HG03520 (cell line): ENCODE measurements at regions not wholly inside any gene's neighbourhood (a gene's known extent, or its start where the extent isn't known, plus 50 kb on each side); places are given as distances from the start of the nearest gene placed in this dataset.

ENCODE experiments used
- ATAC-seq: cut with Tn5 transposase; IDR thresholded peaks from one replicate; pipeline ENCODE4 v1.9.1; 2021; ENCODE audit warnings: mild to moderate bottlenecking, moderate library complexity; ENCODE audit not compliant: unreplicated experiment

DNA sequence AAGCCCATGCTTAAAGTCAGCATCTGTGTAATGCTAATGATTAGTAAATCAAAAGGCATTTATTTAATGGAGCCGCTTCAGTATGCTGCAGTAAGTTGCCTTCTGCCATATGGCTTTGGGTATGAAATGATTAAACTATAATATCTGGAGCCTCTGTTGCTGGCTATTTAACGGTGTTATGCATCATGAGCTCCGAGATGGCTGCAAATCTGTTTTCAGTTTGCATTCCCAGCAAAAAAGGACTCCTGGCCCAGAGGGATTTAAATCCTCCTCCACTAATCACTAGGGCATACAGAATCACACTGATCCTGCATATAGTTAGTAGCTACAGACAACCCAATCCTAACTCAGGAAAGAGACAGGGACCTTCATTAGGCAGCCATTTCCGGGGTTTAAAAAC lies 171.5 kb upstream of the EEA1 start:
- no peak for ATAC-seq

DNA sequence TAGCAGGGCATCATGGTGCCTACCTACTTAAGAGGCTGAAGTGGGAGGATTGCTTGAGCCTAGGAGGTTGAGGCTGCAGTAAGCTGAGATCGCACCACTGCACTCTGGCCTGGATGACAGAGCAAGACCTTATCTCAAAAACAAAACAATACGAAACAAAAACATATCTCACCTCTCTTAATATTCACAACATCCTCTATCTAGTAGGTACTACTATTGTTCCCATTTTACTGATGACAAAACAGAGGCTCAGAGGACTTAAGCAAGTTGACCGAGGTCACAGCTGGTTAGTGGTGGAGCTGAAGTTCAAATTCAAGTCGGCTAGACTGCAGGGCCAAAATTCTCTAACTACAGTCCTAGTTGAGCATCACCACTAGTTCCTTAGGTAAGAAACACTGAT lies 172.3 kb upstream of the EEA1 start:
- no peak for ATAC-seq

- no peak for ATAC-seq
These were observed 173.2 kb upstream of the EEA1 start for GRCh38 chr12:93102312-93102711.

GRCh38 chr12:93102744-93103143 lies 173.6 kb upstream of the EEA1 start:
- no peak for ATAC-seq

DNA sequence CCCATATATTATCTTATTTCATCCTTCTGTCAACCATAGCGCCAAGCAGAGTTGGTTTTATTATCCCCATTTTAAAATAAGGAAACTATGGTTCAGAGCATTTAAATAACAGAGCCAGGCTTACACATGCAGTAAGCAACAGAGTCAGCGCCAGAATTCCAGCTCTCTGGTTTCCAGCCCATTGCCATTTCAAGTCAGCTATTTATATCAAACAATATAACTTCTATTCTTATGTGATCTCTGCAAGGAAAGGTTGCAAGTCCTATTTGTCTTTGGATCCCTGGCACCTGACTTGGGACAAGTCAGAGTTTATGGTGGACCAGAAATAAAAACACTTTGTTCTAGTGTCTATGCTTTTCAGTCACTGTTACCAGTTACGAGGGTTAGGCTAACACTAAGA lies 174.1 kb upstream of the EEA1 start:
- ATAC-seq: no peak

DNA sequence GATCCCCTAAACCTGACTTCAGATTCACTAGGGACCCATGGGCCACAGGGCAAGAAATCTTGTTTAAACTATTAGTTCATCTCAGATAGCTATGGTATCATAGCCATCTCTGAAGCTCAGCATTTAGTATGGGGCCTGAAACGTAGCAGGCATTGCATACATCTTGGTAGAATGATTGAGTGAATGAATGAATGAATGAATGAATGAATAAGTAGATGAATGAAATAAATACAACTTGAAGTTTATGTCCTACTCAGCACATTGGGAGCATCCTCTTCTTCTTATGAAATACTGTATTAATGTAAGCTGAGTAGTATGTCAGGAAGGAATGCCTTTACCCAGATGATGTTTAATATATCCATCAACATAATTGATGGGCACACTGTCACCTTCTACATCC lies 175.4 kb upstream of the EEA1 start:
- ATAC-seq: no peak

GRCh38 chr12:93106910-93107309 lies 177.8 kb upstream of the EEA1 start:
- no peak for ATAC-seq

DNA sequence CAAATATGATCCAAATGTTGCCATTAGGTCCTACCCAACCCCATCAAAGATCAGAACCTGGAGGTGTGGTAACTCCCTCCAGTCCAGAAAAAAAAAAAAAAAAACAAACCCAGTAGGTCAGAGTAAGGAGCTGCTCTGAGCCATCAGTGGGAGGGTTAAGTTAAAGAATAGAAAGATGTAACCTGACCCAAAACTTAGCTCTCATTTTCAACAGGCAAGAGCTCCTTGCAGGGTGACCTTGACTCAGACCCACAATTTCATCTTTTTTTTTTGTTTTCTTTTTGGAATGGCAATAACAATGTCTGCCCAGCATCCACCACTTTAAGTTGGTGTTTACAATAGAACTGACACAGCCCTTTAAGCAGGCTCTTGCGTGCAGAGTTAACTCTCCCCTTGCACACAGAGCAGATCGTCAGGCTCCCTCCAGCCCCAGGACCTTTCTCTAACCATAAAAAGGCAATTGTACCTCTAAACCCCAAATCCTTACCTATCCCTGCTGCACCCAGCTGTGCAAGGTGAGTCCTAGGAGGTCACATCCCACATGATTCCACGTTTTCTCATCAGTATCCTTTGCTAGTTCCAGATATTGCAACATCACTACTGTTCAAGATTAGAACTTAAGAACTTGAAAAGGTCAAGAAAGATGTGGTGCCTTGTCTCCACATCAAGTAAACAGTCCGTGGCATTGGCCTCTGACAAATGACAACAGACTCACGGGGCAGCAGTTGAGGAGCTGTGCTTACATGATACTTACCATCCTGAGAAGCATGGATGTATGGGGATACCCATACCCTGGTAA lies 178.6 kb upstream of the EEA1 start:
- no peak for ATAC-seq

DNA sequence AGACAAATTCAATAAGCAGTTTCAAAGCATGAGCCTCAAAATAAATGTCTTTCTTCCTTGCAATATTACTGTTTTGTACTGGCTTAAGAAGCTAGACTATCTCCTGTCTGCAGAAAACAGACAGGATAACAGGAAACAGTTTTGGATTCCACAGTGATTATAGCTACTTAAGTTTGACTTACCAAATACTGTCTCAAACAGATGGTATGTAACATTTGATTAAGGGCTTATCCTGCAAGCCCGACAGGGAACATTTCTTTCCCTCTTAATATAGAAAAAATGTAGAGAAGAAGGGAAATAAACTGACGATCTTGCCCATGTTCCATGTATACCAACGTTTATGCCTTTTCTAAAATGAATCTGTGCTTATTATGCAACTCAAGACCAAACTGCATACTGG lies 179.9 kb upstream of the EEA1 start:
- no peak for ATAC-seq

DNA sequence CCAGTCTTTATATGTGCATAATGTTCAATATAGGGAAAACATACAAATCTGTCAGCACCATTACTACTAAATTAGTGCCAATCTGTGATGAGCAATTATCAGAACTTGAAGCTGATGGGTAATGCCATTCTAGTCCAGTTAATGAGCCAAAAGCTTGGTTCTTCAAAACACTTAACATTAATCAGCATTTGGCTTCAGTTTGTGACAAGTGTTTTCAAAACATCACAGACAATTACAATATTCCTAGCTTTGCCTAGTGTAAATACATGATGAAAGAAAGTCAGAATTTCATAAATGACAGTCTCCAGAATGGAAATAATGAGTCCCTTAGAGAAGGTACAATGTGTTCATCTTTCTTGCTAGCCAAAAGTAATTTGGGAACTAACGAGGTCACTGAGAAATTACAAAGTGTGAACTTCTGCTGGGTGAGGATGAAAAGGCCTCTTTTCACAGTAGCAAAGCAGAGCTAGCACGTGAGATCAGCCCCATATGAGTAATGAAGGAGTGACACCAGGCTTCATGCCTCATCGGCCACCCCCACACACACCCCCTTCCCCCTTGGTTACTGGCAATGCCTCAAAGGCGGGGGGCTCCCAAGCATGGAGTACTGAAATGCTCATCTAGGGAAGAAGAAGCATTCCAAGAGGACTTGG lies 180.6 kb upstream of the EEA1 start:
- no peak for ATAC-seq

DNA sequence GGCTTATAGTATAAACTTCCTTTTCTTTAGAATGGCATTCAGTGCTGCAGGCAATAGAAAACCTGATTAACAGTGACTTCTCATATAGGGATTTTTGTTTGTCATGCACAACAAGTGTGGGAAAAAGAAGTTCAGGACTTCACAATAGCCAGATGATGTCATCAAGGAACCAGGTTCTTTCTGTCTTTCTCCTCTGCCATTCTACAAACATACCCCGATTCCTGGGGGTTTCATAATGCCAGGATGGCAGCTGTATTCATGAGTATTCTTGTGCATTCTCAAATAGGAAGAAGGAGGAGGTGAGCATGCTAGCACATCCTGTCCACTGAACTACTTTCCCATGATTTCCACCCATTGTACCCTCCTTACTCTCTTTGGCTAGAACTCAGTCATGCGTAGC lies 182.7 kb upstream of the EEA1 start:
- no peak for ATAC-seq

DNA sequence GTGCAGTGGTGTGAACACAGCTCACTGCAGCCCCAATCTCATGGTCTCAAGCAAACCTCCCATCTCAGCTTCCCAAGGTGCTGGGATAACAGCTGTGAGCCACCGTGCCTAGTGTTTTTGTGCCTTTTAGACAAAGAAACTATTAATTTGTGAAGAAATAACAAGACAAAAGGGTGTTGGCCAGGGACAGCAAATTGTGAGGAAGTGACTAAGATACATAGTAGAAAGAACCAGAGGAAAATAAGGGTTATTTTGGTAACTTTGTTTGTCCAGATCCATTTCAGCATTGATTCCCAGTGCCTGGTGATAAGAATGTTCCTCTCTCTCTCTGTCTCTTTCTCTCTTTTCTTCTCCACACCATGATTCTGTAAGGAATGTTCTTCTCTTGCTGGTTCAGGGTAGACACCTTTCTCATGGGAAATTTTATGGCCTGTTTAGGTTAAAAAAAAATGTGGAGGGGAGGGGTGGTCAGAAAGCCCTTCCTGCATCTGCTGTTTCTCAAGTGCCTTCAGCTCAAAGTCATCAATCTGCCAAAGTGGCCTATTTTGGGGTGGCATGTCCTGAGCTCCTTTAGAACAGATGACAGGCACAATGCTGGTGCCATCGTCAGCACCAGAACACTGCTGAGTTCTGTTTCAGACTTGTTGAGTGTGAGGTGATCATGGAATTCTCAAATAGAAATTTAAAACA lies 184.4 kb upstream of the EEA1 start:
- no peak for ATAC-seq

GRCh38 chr12:93115198-93115601 lies 186.1 kb upstream of the EEA1 start:
- ATAC-seq: no peak

DNA sequence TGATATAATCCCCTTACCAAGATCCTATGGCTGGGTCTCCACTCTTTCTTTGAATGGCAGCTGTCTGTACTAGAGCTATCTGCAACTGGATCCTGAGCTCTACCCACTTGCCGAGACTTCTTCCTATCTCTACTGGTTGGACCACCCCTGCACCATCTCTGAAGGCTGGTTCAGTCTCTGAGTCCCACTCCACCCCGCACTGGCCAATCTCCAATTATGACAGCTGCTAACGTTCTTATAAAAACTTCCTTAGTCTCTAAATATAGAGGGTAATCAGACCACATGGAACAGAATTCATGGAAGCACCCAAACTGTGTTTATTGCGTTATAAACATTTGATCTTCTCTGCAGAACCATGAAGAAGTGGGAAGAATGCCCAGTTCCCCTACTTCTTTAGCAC lies 186.6 kb upstream of the EEA1 start:
- ATAC-seq: no peak

GRCh38 chr12:93116632-93117031 lies 187.5 kb upstream of the EEA1 start:
- no peak for ATAC-seq

DNA sequence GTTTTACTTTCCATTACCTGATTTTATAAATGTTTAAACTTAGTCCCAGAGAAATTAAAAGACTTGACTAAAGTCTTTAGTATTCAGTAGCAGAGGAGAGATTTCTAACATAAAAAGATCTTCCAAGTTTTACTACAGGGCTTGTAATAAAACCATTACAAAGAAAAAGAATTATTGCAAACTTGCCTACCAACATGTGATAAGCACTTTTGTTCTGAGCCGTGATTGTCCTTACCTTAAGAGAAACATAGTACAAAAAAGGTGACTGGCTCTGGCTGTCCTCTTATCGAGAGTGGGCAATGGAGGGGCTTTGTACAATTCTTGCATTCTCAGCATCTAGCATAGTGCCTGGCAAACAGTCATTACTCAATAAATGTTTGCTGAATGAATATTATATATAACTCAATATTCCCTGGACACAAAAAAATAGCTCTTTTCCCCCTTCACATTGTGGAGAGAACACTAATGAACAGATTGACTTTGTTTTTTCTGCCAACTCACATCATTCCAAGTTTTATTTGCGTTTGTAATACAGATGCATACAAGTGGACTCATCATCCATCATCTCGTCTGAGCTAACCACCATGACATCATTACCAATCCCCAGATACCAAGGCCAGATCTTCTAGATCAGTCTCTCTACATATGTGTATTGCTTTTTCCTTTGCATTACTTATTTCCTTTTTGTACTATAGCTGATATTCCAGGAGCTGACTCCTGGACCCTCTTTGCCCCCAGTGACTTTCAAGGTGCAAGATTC lies 192.8 kb upstream of the EEA1 start:
- no peak for ATAC-seq

- no peak for ATAC-seq
These were observed 193.5 kb upstream of the EEA1 start for GRCh38 chr12:93122569-93123091.

- no peak for ATAC-seq
These were observed 196.0 kb upstream of the EEA1 start for GRCh38 chr12:93125126-93125525.

DNA sequence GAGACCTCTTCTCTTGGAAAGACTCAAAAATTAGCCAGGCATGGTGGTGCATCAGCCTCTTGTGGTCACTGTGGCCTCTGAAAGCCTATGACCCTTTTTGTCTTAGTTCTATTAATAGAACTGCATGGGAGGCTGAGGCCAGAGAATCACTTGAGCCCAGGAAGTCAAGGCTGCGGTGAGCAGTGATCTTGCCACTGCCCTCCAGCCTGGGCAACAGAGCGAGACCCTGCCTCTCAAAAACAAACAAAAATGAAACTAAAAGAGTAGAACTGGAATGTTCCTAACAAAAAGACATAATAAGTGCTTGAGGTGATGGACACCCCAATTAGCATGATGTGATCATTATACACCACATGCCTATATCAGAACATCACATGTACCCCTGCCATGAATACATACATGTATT lies 197.0 kb upstream of the EEA1 start:
- no peak for ATAC-seq

- ATAC-seq: no peak
These were observed 198.0 kb upstream of the EEA1 start for GRCh38 chr12:93127107-93127560.
